Tibial nerve (tissue), 4 donors: ENCODE measurements at regions not wholly inside any gene's neighbourhood (a gene's known extent, or its start where the extent isn't known, plus 50 kb on each side); places are given as distances from the start of the nearest gene placed in this dataset.

Source experiments
- DNase-seq, 2 donors: peaks; one replicate each; pipeline ENCODE4 v3.0.0-alpha.2; 2019; ENCODE audit warnings: low spot score in 2 of 2
- H3K27ac ChIP-seq, 4 donors: fragments of 200-600 bp; sonication (generic) in 3 of 4; one replicate each; pipeline ENCODE4 v1.5.1; 2017 to 2019; ENCODE audit warnings: mild to moderate bottlenecking in 1 of 4
- H3K27me3 ChIP-seq, 2 donors: fragments of 200-600 bp; sonication (generic) in 1 of 2; one replicate each; pipeline versions ENCODE4 v1.5.1 to v1.6.0; 2017 to 2019
- H3K36me3 ChIP-seq, 3 donors: fragments of 200-600 bp; sonication (generic); one replicate each; pipeline ENCODE4 v1.5.1; 2018 to 2019
- H3K4me1 ChIP-seq, 4 donors: fragments of 200-600 bp; sonication (generic) in 3 of 4; one replicate each; pipeline ENCODE4 v1.5.1; 2017 to 2019
- H3K4me3 ChIP-seq, 4 donors: fragments of 200-600 bp; sonication (generic) in 3 of 4; one replicate each; pipeline ENCODE4 v1.5.1; 2017 to 2019; ENCODE audit warnings: mild to moderate bottlenecking in 1 of 4, moderate library complexity in 1 of 4
- H3K9me3 ChIP-seq, 4 donors: fragments of 200-600 bp; sonication (generic) in 3 of 4; one replicate each; pipeline ENCODE4 v1.5.1; 2017 to 2019
- EP300 ChIP-seq, 2 donors: sonication (generic); formaldehyde crosslinking; IDR thresholded peaks; one replicate each; pipeline ENCODE4 v1.6.1; 2017; ENCODE audit warnings: antibody characterized with exemption in 2 of 2, mild to moderate bottlenecking in 1 of 2
- POLR2A ChIP-seq, 2 donors: fragments of 450-650 bp; IDR thresholded peaks; one replicate each; pipeline ENCODE4 v1.6.1; 2017; ENCODE audit warnings: antibody characterized with exemption in 2 of 2, mild to moderate bottlenecking in 2 of 2, moderate library complexity in 2 of 2
- WGBS, 2 donors: methylation state at CpG; one replicate each; pipeline ENCODE4 v1.1.5; 2018; 5-methylcytosine and 5-hydroxymethylcytosine counted together
- TF ChIP-seq, protein P1 (sequence below), 5 experiments: fragments of 200-600 bp in 3 of 5; fragments of 450-650 bp in 2 of 5; sonication (generic) in 3 of 5; IDR thresholded peaks; one replicate each; pipeline ENCODE4 v1.5.1; 2016 to 2019; ENCODE audit warnings: antibody characterized with exemption in 5 of 5, mild to moderate bottlenecking in 3 of 5, moderate library complexity in 2 of 5

- no peak overlapping the region for H3K27ac ChIP-seq
- no peaks in the 10 kb centered on the region for H3K4me1 ChIP-seq
- TF ChIP-seq, protein P1, sequence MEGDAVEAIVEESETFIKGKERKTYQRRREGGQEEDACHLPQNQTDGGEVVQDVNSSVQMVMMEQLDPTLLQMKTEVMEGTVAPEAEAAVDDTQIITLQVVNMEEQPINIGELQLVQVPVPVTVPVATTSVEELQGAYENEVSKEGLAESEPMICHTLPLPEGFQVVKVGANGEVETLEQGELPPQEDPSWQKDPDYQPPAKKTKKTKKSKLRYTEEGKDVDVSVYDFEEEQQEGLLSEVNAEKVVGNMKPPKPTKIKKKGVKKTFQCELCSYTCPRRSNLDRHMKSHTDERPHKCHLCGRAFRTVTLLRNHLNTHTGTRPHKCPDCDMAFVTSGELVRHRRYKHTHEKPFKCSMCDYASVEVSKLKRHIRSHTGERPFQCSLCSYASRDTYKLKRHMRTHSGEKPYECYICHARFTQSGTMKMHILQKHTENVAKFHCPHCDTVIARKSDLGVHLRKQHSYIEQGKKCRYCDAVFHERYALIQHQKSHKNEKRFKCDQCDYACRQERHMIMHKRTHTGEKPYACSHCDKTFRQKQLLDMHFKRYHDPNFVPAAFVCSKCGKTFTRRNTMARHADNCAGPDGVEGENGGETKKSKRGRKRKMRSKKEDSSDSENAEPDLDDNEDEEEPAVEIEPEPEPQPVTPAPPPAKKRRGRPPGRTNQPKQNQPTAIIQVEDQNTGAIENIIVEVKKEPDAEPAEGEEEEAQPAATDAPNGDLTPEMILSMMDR (IDR thresholded peaks at IDR 0.05) = no peak
- no peaks in the 10 kb centered on the region for H3K36me3 ChIP-seq
- DNase-seq = no peak
- no peaks in the 10 kb centered on the region for H3K27me3 ChIP-seq
- no peak overlapping the region for H3K4me3 ChIP-seq
- WGBS, 2 donors = 75 to 82% methylated on average over 1 of the region's 1 CpG
- H3K9me3 ChIP-seq = no peaks in the 10 kb centered on the region
Measured at GRCh38 chr12:91542067-91542466, 359.4 kb upstream of the DCN start.

- Histone ChIP-seq H3K4me3 (no peak overlapping the region), H3K4me1 (no peaks in the 10 kb centered on the region), H3K9me3 (peaks cover 0 to 13% (median 6%) of the 10 kb centered on the region in 4 donors), H3K27me3 (no peaks in the 10 kb centered on the region), H3K27ac (no peak overlapping the region), H3K36me3 (no peaks in the 10 kb centered on the region)
- 75 to 81% methylated on average over 4 of the region's 4 CpGs for WGBS, 2 donors
- DNase-seq = no peak
- TF ChIP-seq EP300 (IDR thresholded peaks at IDR 0.05) = no peak
Measured at GRCh38 chr12:91538418-91538817, 355.8 kb upstream of the DCN start.

DNA sequence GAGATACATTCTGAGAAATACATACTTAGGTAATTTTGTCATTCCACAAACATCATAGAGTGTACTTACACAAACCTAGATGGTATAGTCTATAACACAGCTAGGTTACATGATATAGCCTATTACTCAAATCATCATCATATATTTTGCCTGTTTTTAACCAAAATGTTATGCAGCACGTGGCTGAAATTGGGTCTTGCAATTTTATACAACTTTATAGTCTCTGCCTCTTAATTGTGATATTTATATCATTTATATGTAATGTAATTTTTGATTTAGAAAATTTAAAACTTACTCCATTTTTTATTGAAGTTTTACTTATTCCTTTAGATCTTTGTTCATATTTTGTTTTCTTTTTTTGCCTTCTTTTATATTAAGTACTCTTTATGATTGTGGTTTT, 350.7 kb upstream of the DCN start:
- no peak for DNase-seq
- H3K36me3 ChIP-seq = no peaks in the 10 kb centered on the region

DNA sequence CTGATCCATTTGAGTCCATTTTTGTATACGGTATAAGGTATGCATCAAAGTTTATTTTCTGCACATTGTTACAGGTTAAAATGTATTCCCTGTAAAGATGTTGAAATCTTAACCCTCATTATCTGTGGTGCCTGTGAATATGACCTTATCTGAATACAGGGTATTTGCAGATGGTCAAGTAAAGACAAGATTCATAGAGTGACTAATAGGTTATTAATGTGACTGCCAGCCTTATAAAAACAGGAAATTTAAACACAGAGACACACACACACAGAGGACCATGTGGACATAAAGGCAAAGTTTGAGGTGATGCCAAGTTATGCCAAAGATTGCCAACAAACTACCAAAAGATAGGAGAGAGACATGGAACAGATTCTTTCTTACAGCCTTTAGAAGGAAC, 347.2 kb upstream of the DCN start:
- Histone ChIP-seq H3K4me1 (no peaks in the 10 kb centered on the region), H3K36me3 (no peaks in the 10 kb centered on the region), H3K4me3 (no peak overlapping the region), H3K27me3 (no peaks in the 10 kb centered on the region), H3K27ac (no peak overlapping the region), H3K9me3 (peaks cover 0 to 24% (median 8%) of the 10 kb centered on the region in 4 donors)
- WGBS, 2 donors = 91 to 92% methylated on average over 1 of the region's 1 CpG
- DNase-seq = no peak
- TF ChIP-seq, protein P1 (IDR thresholded peaks at IDR 0.05) = no peak
- TF ChIP-seq EP300 (IDR thresholded peaks at IDR 0.05) (no peak), POLR2A (IDR thresholded peaks at IDR 0.05) (no peak)

More for the DNA sequence above, 350.7 kb upstream of the DCN start:
- H3K27ac ChIP-seq = no peak overlapping the region
- H3K4me3 ChIP-seq = no peak overlapping the region
- 88 to 93% methylated on average over 1 of the region's 1 CpG for WGBS, 2 donors
- no peaks in the 10 kb centered on the region for H3K4me1 ChIP-seq
- no peak for TF ChIP-seq EP300 (IDR thresholded peaks at IDR 0.05)
- no peak for TF ChIP-seq POLR2A (IDR thresholded peaks at IDR 0.05)
- TF ChIP-seq, protein P1 (IDR thresholded peaks at IDR 0.05) = no peak
- no peaks in the 10 kb centered on the region for H3K27me3 ChIP-seq
- peaks cover 0 to 25% (median 8%) of the 10 kb centered on the region in 4 donors for H3K9me3 ChIP-seq

DNA sequence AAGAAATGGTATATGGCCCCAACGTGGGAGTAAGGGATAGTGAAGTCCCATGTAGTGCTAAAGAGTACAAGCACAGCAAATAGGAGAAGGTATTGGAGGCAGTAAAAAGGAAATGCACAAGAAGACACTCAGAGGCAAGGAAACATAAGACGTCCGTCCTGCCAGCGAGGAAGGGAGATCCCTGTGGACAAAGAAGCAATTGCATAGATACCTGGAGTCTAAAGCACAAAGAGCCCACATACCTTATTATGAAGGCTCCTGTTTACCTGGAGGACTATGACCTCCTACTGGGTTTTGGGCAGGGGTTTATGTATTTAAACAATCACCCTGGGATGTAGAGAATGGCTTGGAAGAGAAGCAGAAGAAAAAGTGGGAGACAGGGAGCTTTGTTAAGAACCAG, 341.2 kb upstream of the DCN start:
- no peaks in the 10 kb centered on the region for H3K36me3 ChIP-seq
- TF ChIP-seq POLR2A (IDR thresholded peaks at IDR 0.05) = no peak
- H3K27me3 ChIP-seq = no peaks in the 10 kb centered on the region
- no peak overlapping the region for H3K4me3 ChIP-seq
- whole genome bisulfite sequencing, 2 donors = 73 to 79% methylated on average over 4 of the region's 4 CpGs
- no peaks in the 10 kb centered on the region for H3K9me3 ChIP-seq
- no peak overlapping the region for H3K27ac ChIP-seq
- H3K4me1 ChIP-seq = no peaks in the 10 kb centered on the region
- DNase-seq = no peak

DNA sequence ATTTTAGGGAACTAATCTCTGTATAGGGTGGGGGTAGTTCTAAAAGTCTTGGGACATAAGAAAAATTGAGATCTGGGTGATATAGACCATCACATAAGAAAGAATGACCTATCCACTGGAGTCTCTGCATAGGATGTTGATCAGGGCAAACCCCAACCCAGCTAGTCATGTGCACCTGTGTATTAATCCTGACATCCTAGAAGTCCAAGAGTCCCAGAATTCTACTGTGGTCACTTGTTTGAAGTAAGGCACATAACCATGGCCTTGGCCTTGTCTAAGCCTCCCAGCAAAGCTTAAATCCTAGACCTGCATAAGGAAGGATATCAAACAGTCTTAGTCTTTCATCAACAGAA, 334.1 kb upstream of the DCN start:
- Histone ChIP-seq H3K36me3 (no peaks in the 10 kb centered on the region), H3K4me1 (peaks cover 0 to 7% (median 0%) of the 10 kb centered on the region in 4 donors), H3K27me3 (no peaks in the 10 kb centered on the region), H3K9me3 (no peaks in the 10 kb centered on the region), H3K27ac (no peak overlapping the region), H3K4me3 (no peak overlapping the region)
- no peak for DNase-seq
- no peak for TF ChIP-seq POLR2A (IDR thresholded peaks at IDR 0.05)
- no peak for TF ChIP-seq EP300 (IDR thresholded peaks at IDR 0.05)
- TF ChIP-seq, protein P1 (IDR thresholded peaks at IDR 0.05) = no peak
